ENCODE measurements at regions not wholly inside any gene's neighbourhood (a gene's known extent, or its start where the extent isn't known, plus 50 kb on each side); places are given as distances from the start of the nearest gene placed in this dataset.

GRCh38 chr14:84029720-84030119 is 1500.2 kb upstream of the FLRT2 start:
- H3K4me1 Mint-ChIP-seq = no peaks in the 10 kb centered on the region
- no peak for ATAC-seq
- no peaks in the 10 kb centered on the region for H3K27me3 Mint-ChIP-seq
- H3K36me3 Mint-ChIP-seq = no peaks in the 10 kb centered on the region
- no peaks in the 10 kb centered on the region for H3K9me3 Mint-ChIP-seq
- no peak overlapping the region for H3K4me3 Mint-ChIP-seq
- H3K27ac Mint-ChIP-seq = no peak overlapping the region

GRCh38 chr14:84036840-84037239 is 1493.1 kb upstream of the FLRT2 start:
- Mint-ChIP-seq H3K4me3 (no peak overlapping the region), H3K27ac (no peak overlapping the region), H3K27me3 (no peaks in the 10 kb centered on the region), H3K9me3 (peaks cover 7% of the 10 kb centered on the region), H3K4me1 (no peaks in the 10 kb centered on the region), H3K36me3 (no peaks in the 10 kb centered on the region)
- ATAC-seq = no peak

GRCh38 chr14:84037593-84037992 is 1492.4 kb upstream of the FLRT2 start:
- Mint-ChIP-seq H3K9me3 (peaks cover 7% of the 10 kb centered on the region), H3K27me3 (no peaks in the 10 kb centered on the region), H3K4me1 (no peaks in the 10 kb centered on the region), H3K36me3 (no peaks in the 10 kb centered on the region), H3K4me3 (no peak overlapping the region), H3K27ac (no peak overlapping the region)
- ATAC-seq = no peak

GRCh38 chr14:84040101-84040500 is 1489.8 kb upstream of the FLRT2 start:
- peaks cover 10% of the 10 kb centered on the region for H3K9me3 Mint-ChIP-seq
- ATAC-seq = no peak
- H3K4me1 Mint-ChIP-seq = no peaks in the 10 kb centered on the region
- H3K36me3 Mint-ChIP-seq = no peaks in the 10 kb centered on the region
- no peak overlapping the region for H3K4me3 Mint-ChIP-seq
- no peaks in the 10 kb centered on the region for H3K27me3 Mint-ChIP-seq
- no peak overlapping the region for H3K27ac Mint-ChIP-seq

GRCh38 chr14:84041421-84041820 is 1488.5 kb upstream of the FLRT2 start:
- Mint-ChIP-seq H3K36me3 (no peaks in the 10 kb centered on the region), H3K27me3 (no peaks in the 10 kb centered on the region), H3K4me1 (no peaks in the 10 kb centered on the region), H3K4me3 (no peak overlapping the region), H3K27ac (no peak overlapping the region), H3K9me3 (peaks cover 10% of the 10 kb centered on the region)
- ATAC-seq = no peak

GRCh38 chr14:84042992-84043391 is 1487.0 kb upstream of the FLRT2 start:
- no peak overlapping the region for H3K4me3 Mint-ChIP-seq
- H3K36me3 Mint-ChIP-seq = no peaks in the 10 kb centered on the region
- peaks cover 10% of the 10 kb centered on the region for H3K9me3 Mint-ChIP-seq
- H3K4me1 Mint-ChIP-seq = no peaks in the 10 kb centered on the region
- ATAC-seq = no peak
- H3K27ac Mint-ChIP-seq = no peak overlapping the region
- H3K27me3 Mint-ChIP-seq = no peaks in the 10 kb centered on the region

- peaks cover 10% of the 10 kb centered on the region for H3K9me3 Mint-ChIP-seq
- no peak overlapping the region for H3K4me3 Mint-ChIP-seq
- ATAC-seq = no peak
- no peak overlapping the region for H3K27ac Mint-ChIP-seq
- H3K4me1 Mint-ChIP-seq = no peaks in the 10 kb centered on the region
- H3K27me3 Mint-ChIP-seq = no peaks in the 10 kb centered on the region
- no peaks in the 10 kb centered on the region for H3K36me3 Mint-ChIP-seq
These were observed 1465.4 kb upstream of the FLRT2 start for GRCh38 chr14:84064316-84065125.

- H3K4me1 Mint-ChIP-seq = no peaks in the 10 kb centered on the region
- no peaks in the 10 kb centered on the region for H3K36me3 Mint-ChIP-seq
- peaks cover 7% of the 10 kb centered on the region for H3K9me3 Mint-ChIP-seq
- no peak overlapping the region for H3K4me3 Mint-ChIP-seq
- no peaks in the 10 kb centered on the region for H3K27me3 Mint-ChIP-seq
- ATAC-seq = no peak
- no peak overlapping the region for H3K27ac Mint-ChIP-seq
These were observed 1464.1 kb upstream of the FLRT2 start for GRCh38 chr14:84065811-84066210.

GRCh38 chr14:84068288-84068687 is 1461.7 kb upstream of the FLRT2 start:
- Mint-ChIP-seq H3K27ac (no peak overlapping the region), H3K36me3 (no peaks in the 10 kb centered on the region), H3K4me3 (no peak overlapping the region), H3K9me3 (peaks cover 4% of the 10 kb centered on the region), H3K27me3 (no peaks in the 10 kb centered on the region), H3K4me1 (no peaks in the 10 kb centered on the region)
- no peak for ATAC-seq

- H3K9me3 Mint-ChIP-seq = peaks cover 10% of the 10 kb centered on the region
- H3K4me1 Mint-ChIP-seq = no peaks in the 10 kb centered on the region
- no peaks in the 10 kb centered on the region for H3K27me3 Mint-ChIP-seq
- no peak overlapping the region for H3K4me3 Mint-ChIP-seq
- H3K36me3 Mint-ChIP-seq = no peaks in the 10 kb centered on the region
- H3K27ac Mint-ChIP-seq = no peak overlapping the region
- no peak for ATAC-seq
These were observed 1458.9 kb upstream of the FLRT2 start for GRCh38 chr14:84071061-84071460.

- H3K27me3 Mint-ChIP-seq = no peaks in the 10 kb centered on the region
- no peak overlapping the region for H3K4me3 Mint-ChIP-seq
- ATAC-seq = no peak
- no peaks in the 10 kb centered on the region for H3K36me3 Mint-ChIP-seq
- H3K4me1 Mint-ChIP-seq = no peaks in the 10 kb centered on the region
- H3K27ac Mint-ChIP-seq = no peak overlapping the region
- peaks cover 8% of the 10 kb centered on the region for H3K9me3 Mint-ChIP-seq
These were observed 1455.3 kb upstream of the FLRT2 start for GRCh38 chr14:84074626-84075025.

GRCh38 chr14:84080944-84081343 is 1449.0 kb upstream of the FLRT2 start:
- Mint-ChIP-seq H3K27me3 (no peaks in the 10 kb centered on the region), H3K4me3 (no peak overlapping the region), H3K4me1 (no peaks in the 10 kb centered on the region), H3K36me3 (no peaks in the 10 kb centered on the region), H3K27ac (no peak overlapping the region), H3K9me3 (peaks cover 10% of the 10 kb centered on the region)
- no peak for ATAC-seq

GRCh38 chr14:84084056-84084630 is 1445.8 kb upstream of the FLRT2 start:
- Mint-ChIP-seq H3K4me3 (no peak overlapping the region), H3K27ac (no peak overlapping the region), H3K4me1 (no peaks in the 10 kb centered on the region), H3K9me3 (peaks cover 10% of the 10 kb centered on the region), H3K36me3 (no peaks in the 10 kb centered on the region), H3K27me3 (no peaks in the 10 kb centered on the region)
- ATAC-seq = no peak

- ATAC-seq = no peak
- H3K4me1 Mint-ChIP-seq = no peaks in the 10 kb centered on the region
- no peaks in the 10 kb centered on the region for H3K27me3 Mint-ChIP-seq
- no peak overlapping the region for H3K4me3 Mint-ChIP-seq
- no peaks in the 10 kb centered on the region for H3K36me3 Mint-ChIP-seq
- H3K9me3 Mint-ChIP-seq = peaks cover 10% of the 10 kb centered on the region
- no peak overlapping the region for H3K27ac Mint-ChIP-seq
These were observed 1444.5 kb upstream of the FLRT2 start for GRCh38 chr14:84085493-84085892.

GRCh38 chr14:84086714-84087113 is 1443.2 kb upstream of the FLRT2 start:
- Mint-ChIP-seq H3K4me3 (no peak overlapping the region), H3K4me1 (no peaks in the 10 kb centered on the region), H3K27ac (no peak overlapping the region), H3K36me3 (no peaks in the 10 kb centered on the region), H3K9me3 (peaks cover 3% of the 10 kb centered on the region), H3K27me3 (no peaks in the 10 kb centered on the region)
- ATAC-seq = no peak

- no peaks in the 10 kb centered on the region for H3K36me3 Mint-ChIP-seq
- H3K9me3 Mint-ChIP-seq = peaks cover 3% of the 10 kb centered on the region
- H3K4me3 Mint-ChIP-seq = no peak overlapping the region
- H3K27me3 Mint-ChIP-seq = no peaks in the 10 kb centered on the region
- no peaks in the 10 kb centered on the region for H3K4me1 Mint-ChIP-seq
- H3K27ac Mint-ChIP-seq = no peak overlapping the region
- no peak for ATAC-seq
These were observed 1441.9 kb upstream of the FLRT2 start for GRCh38 chr14:84087986-84088531.

All from stimulated activated memory B cell treated with anti-CD40 and anti-IgM and Interleukin-4, amounts not matched to agents 10 μg/mL and 1 μg/mL and 100 μg/mL, for 72 hours (primary cell).